Peyer's patch (tissue), 4 donors: ENCODE measurements at regions not wholly inside any gene's neighbourhood (a gene's known extent, or its start where the extent isn't known, plus 50 kb on each side); places are given as distances from the start of the nearest gene placed in this dataset.

ENCODE experiments used
- DNase-seq, 3 donors: peaks; one replicate each; pipeline ENCODE4 v3.0.0-alpha.2; 2017 to 2019
- H3K27ac ChIP-seq, 4 donors: fragments of 200-600 bp; sonication (generic); one replicate each; pipeline ENCODE4 v1.5.1; 2016 to 2019
- H3K27me3 ChIP-seq, 2 donors: fragments of 200-600 bp; sonication (generic); one replicate each; pipeline ENCODE4 v1.5.1; 2019
- H3K36me3 ChIP-seq, 3 donors: fragments of 200-600 bp; sonication (generic); one replicate each; pipeline ENCODE4 v1.5.1; 2016 to 2019
- H3K4me1 ChIP-seq, 4 donors: fragments of 200-600 bp; sonication (generic); one replicate each; pipeline ENCODE4 v1.5.1; 2016 to 2019
- H3K4me3 ChIP-seq, 4 donors: fragments of 200-600 bp; sonication (generic); 1 replicate in 3 of 4; 2 replicates in 1 of 4; pipeline ENCODE4 v1.5.1; 2016 to 2019; ENCODE audit warnings: mild to moderate bottlenecking in 1 of 4
- H3K9me3 ChIP-seq, 4 donors: fragments of 200-600 bp; sonication (generic); one replicate each; pipeline ENCODE4 v1.5.1; 2016 to 2019; ENCODE audit warnings: mild to moderate bottlenecking in 1 of 4
- CTCF ChIP-seq, 6 experiments: fragments of 450-650 bp in 4 of 6; fragments of 200-600 bp in 2 of 6; sonication (generic) in 1 of 6; IDR thresholded peaks; one replicate each; pipeline ENCODE4 v1.5.1; 2017 to 2019; ENCODE audit warnings: antibody characterized with exemption in 6 of 6, mild to moderate bottlenecking in 3 of 6, moderate library complexity in 1 of 6
- POLR2A ChIP-seq, 2 donors: fragments of 450-650 bp; IDR thresholded peaks; one replicate each; pipeline ENCODE4 v1.5.1; 2017; ENCODE audit warnings: antibody characterized with exemption in 2 of 2, mild to moderate bottlenecking in 2 of 2, moderate library complexity in 2 of 2

GRCh38 chr10:128222332-128222849 is 96.2 kb upstream of the MKI67 start:
- H3K27ac ChIP-seq = no peak overlapping the region
- H3K4me3 ChIP-seq = no peak overlapping the region
- no peak for TF ChIP-seq POLR2A (IDR thresholded peaks at IDR 0.05)
- TF ChIP-seq CTCF (IDR thresholded peaks at IDR 0.05) = no peak
- H3K27me3 ChIP-seq = no peaks in the 10 kb centered on the region
- no peaks in the 10 kb centered on the region for H3K9me3 ChIP-seq
- H3K36me3 ChIP-seq = no peaks in the 10 kb centered on the region
- H3K4me1 ChIP-seq = no peaks in the 10 kb centered on the region
- no peak for DNase-seq

- Histone ChIP-seq H3K4me1 (no peaks in the 10 kb centered on the region), H3K27me3 (no peaks in the 10 kb centered on the region), H3K4me3 (no peak overlapping the region), H3K27ac (no peak overlapping the region), H3K9me3 (peaks cover 0 to 5% (median 0%) of the 10 kb centered on the region in 4 donors), H3K36me3 (no peaks in the 10 kb centered on the region)
- TF ChIP-seq CTCF (IDR thresholded peaks at IDR 0.05) (no peak), POLR2A (IDR thresholded peaks at IDR 0.05) (no peak)
- DNase-seq = no peak
These were observed 104.2 kb upstream of the MKI67 start for GRCh38 chr10:128230401-128230800.

GRCh38 chr10:128233422-128233821 is 107.2 kb upstream of the MKI67 start:
- H3K27me3 ChIP-seq = no peaks in the 10 kb centered on the region
- H3K4me1 ChIP-seq = no peaks in the 10 kb centered on the region
- H3K9me3 ChIP-seq = peaks cover 0 to 5% (median 0%) of the 10 kb centered on the region in 4 donors
- no peak overlapping the region for H3K4me3 ChIP-seq
- TF ChIP-seq POLR2A (IDR thresholded peaks at IDR 0.05) (no peak), CTCF (IDR thresholded peaks at IDR 0.05) (no peak)
- H3K36me3 ChIP-seq = no peaks in the 10 kb centered on the region
- DNase-seq = no peak
- no peak overlapping the region for H3K27ac ChIP-seq

- Histone ChIP-seq H3K9me3 (peaks cover 0 to 5% (median 0%) of the 10 kb centered on the region in 4 donors), H3K4me3 (no peak overlapping the region), H3K27ac (no peak overlapping the region), H3K27me3 (no peaks in the 10 kb centered on the region), H3K4me1 (no peaks in the 10 kb centered on the region), H3K36me3 (no peaks in the 10 kb centered on the region)
- TF ChIP-seq POLR2A (IDR thresholded peaks at IDR 0.05) (no peak), CTCF (IDR thresholded peaks at IDR 0.05) (no peak)
- DNase-seq = no peak
These were observed 111.5 kb upstream of the MKI67 start for GRCh38 chr10:128237710-128238109.

GRCh38 chr10:128241023-128241422 is 114.8 kb upstream of the MKI67 start:
- no peak overlapping the region for H3K4me3 ChIP-seq
- TF ChIP-seq POLR2A (IDR thresholded peaks at IDR 0.05) (no peak), CTCF (IDR thresholded peaks at IDR 0.05) (no peak)
- no peaks in the 10 kb centered on the region for H3K27me3 ChIP-seq
- no peaks in the 10 kb centered on the region for H3K4me1 ChIP-seq
- no peak for DNase-seq
- no peaks in the 10 kb centered on the region for H3K36me3 ChIP-seq
- no peaks in the 10 kb centered on the region for H3K9me3 ChIP-seq
- H3K27ac ChIP-seq = no peak overlapping the region

GRCh38 chr10:128242641-128243040 is 116.4 kb upstream of the MKI67 start:
- H3K4me3 ChIP-seq = no peak overlapping the region
- H3K27ac ChIP-seq = no peak overlapping the region
- no peaks in the 10 kb centered on the region for H3K9me3 ChIP-seq
- no peaks in the 10 kb centered on the region for H3K4me1 ChIP-seq
- no peaks in the 10 kb centered on the region for H3K27me3 ChIP-seq
- H3K36me3 ChIP-seq = no peaks in the 10 kb centered on the region
- no peak for TF ChIP-seq POLR2A (IDR thresholded peaks at IDR 0.05)
- TF ChIP-seq CTCF (IDR thresholded peaks at IDR 0.05) = no peak
- DNase-seq = no peak
